IPS-18c (cell line): ENCODE measurements at regions not wholly inside any gene's neighbourhood (a gene's known extent, or its start where the extent isn't known, plus 50 kb on each side); places are given as distances from the start of the nearest gene placed in this dataset.

Experiments
- H3K4me3 ChIP-seq: 2 replicates; pipeline ENCODE4 v1.7.0; 2013; ENCODE audit warnings: low read depth, mild to moderate bottlenecking, low read length, moderate library complexity; ENCODE audit not compliant: insufficient read depth
- H3K9me3 ChIP-seq: one replicate; pipeline ENCODE4 v1.6.1; 2013; ENCODE audit warnings: mild to moderate bottlenecking, low read length, moderate library complexity; ENCODE audit not compliant: control insufficient read depth, insufficient read depth

- no peak overlapping the region for H3K4me3 ChIP-seq
These were observed 608.7 kb downstream of the KCTD16 start for GRCh38 chr5:144779368-144779767.

DNA sequence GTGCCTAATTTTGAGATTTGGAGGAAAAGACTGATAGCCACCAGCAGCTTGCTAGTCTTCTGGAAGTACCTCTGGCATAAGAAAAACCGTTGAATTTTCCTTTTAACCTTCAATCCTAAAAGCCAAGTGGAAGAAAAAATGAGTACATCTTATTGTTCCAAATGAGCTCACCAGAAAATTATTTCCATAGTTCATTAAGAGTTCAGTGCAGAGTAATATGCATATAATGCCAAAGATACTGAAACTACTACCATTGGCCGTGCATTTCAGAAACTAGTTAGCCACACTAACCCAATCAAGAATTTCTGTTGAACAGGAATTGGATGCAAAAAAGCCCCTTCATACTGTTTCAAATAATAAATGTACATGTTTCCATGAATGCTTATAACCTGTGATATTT, 607.9 kb downstream of the KCTD16 start:
- no peaks in the 10 kb centered on the region for H3K9me3 ChIP-seq
- H3K4me3 ChIP-seq: no peak overlapping the region

More at GRCh38 chr5:144779368-144779767, 608.7 kb downstream of the KCTD16 start:
- no peaks in the 10 kb centered on the region for H3K9me3 ChIP-seq

DNA sequence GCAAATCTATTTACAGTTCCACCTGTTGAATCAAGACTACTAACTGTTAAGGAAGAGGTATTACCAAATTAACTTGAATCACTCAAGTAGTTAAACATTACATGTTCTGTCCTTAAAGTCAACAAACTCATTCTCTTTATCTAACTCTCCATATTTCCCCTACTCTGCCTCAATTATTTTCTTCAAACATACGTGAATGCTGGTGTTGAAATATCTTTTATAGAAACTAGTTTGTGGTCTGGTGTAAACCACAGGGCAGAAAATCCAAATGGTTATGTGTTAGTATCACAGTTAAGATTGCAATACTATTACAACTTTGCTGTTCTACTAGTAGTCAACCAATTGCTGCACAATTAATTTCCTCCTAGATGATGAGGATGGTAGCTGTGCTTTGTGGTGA, 603.5 kb downstream of the KCTD16 start:
- no peaks in the 10 kb centered on the region for H3K9me3 ChIP-seq
- H3K4me3 ChIP-seq: no peak overlapping the region

GRCh38 chr5:144773628-144774027, 603.0 kb downstream of the KCTD16 start:
- H3K4me3 ChIP-seq: no peak overlapping the region
- H3K9me3 ChIP-seq: no peaks in the 10 kb centered on the region

DNA sequence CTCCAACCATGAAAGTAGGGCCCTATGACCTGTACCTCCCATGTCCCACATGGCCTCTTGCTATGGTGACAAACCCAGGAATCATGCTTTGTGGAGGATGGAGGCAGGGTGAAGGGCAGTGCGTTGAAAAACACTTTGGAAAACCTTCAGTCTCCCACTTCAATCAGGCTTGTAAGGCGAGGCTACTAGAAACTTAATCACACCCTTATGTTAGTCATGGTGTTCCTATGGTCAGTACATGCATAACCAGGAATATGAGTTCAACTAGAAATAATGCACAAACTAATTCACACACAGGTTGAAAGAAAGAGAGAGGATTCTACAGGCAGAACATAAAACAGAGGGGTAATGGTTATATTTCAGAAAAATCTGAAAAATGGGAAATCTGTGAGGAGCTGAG, 601.1 kb downstream of the KCTD16 start:
- H3K4me3 ChIP-seq: no peak overlapping the region
- no peaks in the 10 kb centered on the region for H3K9me3 ChIP-seq

DNA sequence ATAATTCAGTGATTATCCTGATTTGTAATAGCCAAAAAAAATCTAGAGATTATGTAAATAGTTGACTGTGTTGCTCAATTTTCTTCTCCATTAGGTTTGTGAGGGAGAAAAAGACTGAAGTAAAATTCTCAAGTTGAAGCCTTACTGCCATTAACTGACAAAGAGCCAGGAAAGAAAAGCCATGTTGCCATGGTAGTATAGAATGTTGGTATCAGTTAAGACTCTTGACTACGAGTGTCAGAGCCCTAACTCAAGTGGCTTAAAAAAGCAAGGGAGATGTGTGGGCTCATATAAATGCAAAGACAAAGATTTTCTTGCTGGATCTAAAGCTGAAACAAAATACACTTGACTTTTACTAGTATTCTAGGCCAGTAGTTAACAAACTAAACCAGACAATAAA, 571.7 kb downstream of the KCTD16 start:
- no peaks in the 10 kb centered on the region for H3K9me3 ChIP-seq
- no peak overlapping the region for H3K4me3 ChIP-seq

DNA sequence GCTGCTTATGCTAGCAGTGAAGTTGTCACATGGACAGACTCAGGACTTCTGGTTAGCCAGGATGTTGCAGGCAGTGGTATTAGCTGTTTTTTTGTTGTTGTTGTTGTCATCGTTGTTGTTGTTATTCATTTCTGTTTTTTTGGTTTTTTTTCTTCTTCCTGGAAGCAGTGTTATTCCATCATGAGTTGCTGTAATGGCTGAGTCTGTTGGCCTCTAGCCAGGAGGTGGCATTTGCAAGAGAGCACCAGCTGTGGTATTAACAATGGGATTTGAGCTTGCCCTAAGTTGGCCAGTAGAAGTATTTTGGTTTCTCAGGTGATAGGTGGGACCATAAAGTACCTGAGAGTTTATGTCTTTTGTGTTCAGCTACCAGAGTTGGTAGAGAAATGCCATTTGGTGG, 561.1 kb downstream of the KCTD16 start:
- H3K4me3 ChIP-seq: no peak overlapping the region
- no peaks in the 10 kb centered on the region for H3K9me3 ChIP-seq

DNA sequence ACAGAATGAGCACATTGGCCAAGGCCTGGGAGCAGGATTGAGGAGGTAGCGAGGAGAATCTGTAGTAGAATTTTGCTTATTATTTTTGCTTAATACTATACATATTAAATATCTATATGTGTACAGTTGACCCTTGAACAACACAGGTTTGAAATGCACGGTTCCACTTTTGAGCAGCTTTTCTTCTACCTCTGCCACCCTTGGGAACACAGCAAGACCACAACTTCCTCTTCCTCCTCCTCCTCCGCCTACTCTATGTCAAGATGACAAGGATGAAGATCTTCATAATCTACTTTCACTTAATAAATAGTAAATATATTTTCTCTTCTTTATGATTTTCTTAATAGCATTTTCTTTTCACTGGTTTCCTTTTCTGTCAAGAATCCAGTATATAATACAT, 541.4 kb downstream of the KCTD16 start:
- Histone ChIP-seq H3K9me3 (no peaks in the 10 kb centered on the region), H3K4me3 (no peak overlapping the region)

GRCh38 chr5:144711172-144711571, 540.5 kb downstream of the KCTD16 start:
- Histone ChIP-seq H3K4me3 (no peak overlapping the region), H3K9me3 (no peaks in the 10 kb centered on the region)

GRCh38 chr5:144710637-144711036, 540.0 kb downstream of the KCTD16 start:
- H3K9me3 ChIP-seq: no peaks in the 10 kb centered on the region
- H3K4me3 ChIP-seq: no peak overlapping the region

GRCh38 chr5:144703776-144704175, 533.1 kb downstream of the KCTD16 start:
- Histone ChIP-seq H3K9me3 (no peaks in the 10 kb centered on the region), H3K4me3 (no peak overlapping the region)

DNA sequence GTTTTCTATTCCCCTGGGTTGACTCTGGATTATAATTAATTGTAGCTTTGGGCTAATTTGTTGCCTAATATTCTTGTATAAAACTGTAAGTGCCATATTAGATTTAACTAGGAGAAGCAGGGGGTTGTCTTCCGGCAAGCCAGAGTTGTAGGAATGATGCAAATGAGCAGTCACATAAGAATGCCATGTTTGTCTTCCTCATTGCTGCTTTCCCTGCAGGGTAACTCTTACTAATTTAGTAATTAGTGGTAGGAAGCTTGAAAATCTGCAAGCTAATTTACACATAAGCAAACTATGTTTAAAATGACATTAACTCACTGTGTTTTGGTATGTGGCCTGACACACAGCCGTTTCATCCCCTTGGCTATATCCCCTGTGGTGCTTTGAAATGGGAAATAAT, 527.8 kb downstream of the KCTD16 start:
- Histone ChIP-seq H3K4me3 (no peak overlapping the region), H3K9me3 (no peaks in the 10 kb centered on the region)

GRCh38 chr5:144697847-144698262, 527.2 kb downstream of the KCTD16 start:
- Histone ChIP-seq H3K4me3 (no peak overlapping the region), H3K9me3 (no peaks in the 10 kb centered on the region)

GRCh38 chr5:144691936-144692335, 521.3 kb downstream of the KCTD16 start:
- Histone ChIP-seq H3K9me3 (no peaks in the 10 kb centered on the region), H3K4me3 (no peak overlapping the region)

DNA sequence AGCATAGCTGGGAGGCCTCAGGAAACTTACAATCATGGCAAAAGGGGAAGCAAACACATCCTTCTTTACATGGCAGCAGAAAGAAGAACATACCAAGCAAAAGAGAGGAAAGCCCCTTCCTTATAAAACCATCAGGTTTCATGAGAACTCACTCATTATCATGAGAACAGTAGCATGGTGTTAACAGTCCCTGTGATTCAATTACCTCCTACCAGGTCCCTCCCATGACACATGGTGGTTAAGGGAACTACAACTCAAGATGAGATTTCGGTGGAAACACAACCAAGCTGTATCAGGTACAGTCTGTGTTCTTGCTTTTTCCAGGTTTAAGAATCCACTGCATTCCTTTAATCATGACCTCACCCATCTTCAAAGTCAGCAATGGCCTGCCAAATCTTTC, 514.2 kb downstream of the KCTD16 start:
- Histone ChIP-seq H3K4me3 (no peak overlapping the region), H3K9me3 (no peaks in the 10 kb centered on the region)

GRCh38 chr5:144680711-144681110, 510.0 kb downstream of the KCTD16 start:
- Histone ChIP-seq H3K9me3 (no peaks in the 10 kb centered on the region), H3K4me3 (no peak overlapping the region)

DNA sequence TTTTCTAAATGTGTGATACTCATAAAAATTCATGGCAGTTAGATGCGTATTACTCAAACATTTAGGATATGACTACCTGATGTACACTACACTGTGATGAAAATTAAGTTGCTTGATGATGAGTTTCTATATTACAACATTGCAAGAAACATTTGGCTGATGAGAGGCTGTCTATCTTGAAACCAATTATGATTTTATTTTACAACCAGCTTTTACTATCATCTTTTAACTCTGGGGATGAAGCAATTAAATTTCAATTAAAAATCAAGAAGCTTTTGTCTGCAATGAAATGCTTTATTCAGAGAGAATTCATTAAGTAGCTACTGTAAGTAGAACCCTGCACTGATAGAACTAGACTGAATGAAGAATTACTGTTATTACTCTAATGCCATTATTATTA, 500.4 kb downstream of the KCTD16 start:
- H3K4me3 ChIP-seq: no peak overlapping the region
- H3K9me3 ChIP-seq: no peaks in the 10 kb centered on the region

- peaks cover 2% of the 10 kb centered on the region for H3K9me3 ChIP-seq
These were observed 489.1 kb downstream of the KCTD16 start for GRCh38 chr5:144659634-144660227.

DNA sequence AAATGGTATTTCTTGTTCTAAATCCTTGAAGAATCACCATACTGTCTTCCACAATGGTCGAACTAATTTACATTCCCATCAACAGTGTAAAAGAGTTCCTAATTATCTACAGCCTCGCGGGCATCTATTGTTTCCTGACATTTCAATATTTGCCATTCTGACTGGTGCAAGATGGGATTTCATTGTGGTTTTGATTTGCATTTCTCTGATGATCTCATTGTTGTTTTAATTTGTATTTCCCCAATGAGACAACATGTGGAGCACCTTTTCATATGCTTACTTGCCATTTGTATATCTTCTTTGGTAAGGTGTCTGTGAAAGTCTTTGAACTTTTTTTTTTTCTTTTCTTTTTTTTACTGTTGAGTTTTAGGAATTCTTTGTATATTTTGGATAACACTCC, 473.6 kb downstream of the KCTD16 start:
- no peaks in the 10 kb centered on the region for H3K9me3 ChIP-seq
- H3K4me3 ChIP-seq: no peak overlapping the region

More at GRCh38 chr5:144659634-144660227, 489.1 kb downstream of the KCTD16 start:
- H3K4me3 ChIP-seq: no peak overlapping the region
